CD14-positive monocyte (primary cell): ENCODE measurements at regions not wholly inside any gene's neighbourhood (a gene's known extent, or its start where the extent isn't known, plus 50 kb on each side); places are given as distances from the start of the nearest gene placed in this dataset.

ENCODE experiments used
- DNase-seq, 3 donors: peaks; one replicate each; pipeline ENCODE4 v3.0.0-alpha.2; 2011 to 2022
- H2AFZ ChIP-seq: 2 replicates; pipeline ENCODE4 v1.6.0; 2012; ENCODE audit warnings: mild to moderate bottlenecking, low read depth, low read length, inconsistent platforms; ENCODE audit not compliant: insufficient read depth, poor library complexity, severe bottlenecking
- H3K27ac ChIP-seq, 2 donors: 1 replicate in 1 of 2; 2 replicates in 1 of 2; pipeline ENCODE4 v1.5.1; 2012 to 2013; ENCODE audit warnings: low read length in 2 of 2, control low read depth in 1 of 2, inconsistent platforms in 1 of 2, low read depth in 1 of 2, mild to moderate bottlenecking in 1 of 2
- H3K27me3 ChIP-seq, 2 donors: one replicate each; pipeline versions ENCODE4 v1.6.0 to v1.6.1; 2011 to 2013; ENCODE audit warnings: low read length in 2 of 2; ENCODE audit not compliant: control insufficient read depth in 2 of 2, insufficient read depth in 2 of 2
- H3K36me3 ChIP-seq, 2 donors: replicated peaks in 1 of 2; 1 replicate in 1 of 2; 2 replicates in 1 of 2; pipeline versions ENCODE4 v1.5.1 to v1.6.1; 2012 to 2013; ENCODE audit warnings: low read length in 2 of 2, control low read depth in 1 of 2, inconsistent platforms in 1 of 2, mild to moderate bottlenecking in 1 of 2; ENCODE audit not compliant: insufficient read depth in 2 of 2, control insufficient read depth in 1 of 2
- H3K4me1 ChIP-seq, 2 donors: 1 replicate in 1 of 2; 2 replicates in 1 of 2; pipeline versions ENCODE4 v1.5.1 to v1.6.1; 2012 to 2013; ENCODE audit warnings: low read length in 2 of 2, control low read depth in 1 of 2, inconsistent platforms in 1 of 2, mild to moderate bottlenecking in 1 of 2, moderate library complexity in 1 of 2; ENCODE audit not compliant: insufficient read depth in 2 of 2, control insufficient read depth in 1 of 2
- H3K4me2 ChIP-seq: replicated peaks from 2 replicates; pipeline ENCODE3; 2012; ENCODE audit warnings: low read length, moderate library complexity, mild to moderate bottlenecking; ENCODE audit not compliant: poor library complexity, severe bottlenecking; ENCODE audit errors: extremely low read depth
- H3K4me3 ChIP-seq, 3 experiments: fragments of 200-600 bp in 1 of 3; sonication (generic) in 1 of 3; replicated peaks in 1 of 3; 1 replicate in 2 of 3; 2 replicates in 1 of 3; pipeline ENCODE4 v1.5.1; 2011 to 2013; ENCODE audit warnings: low read length in 3 of 3, mild to moderate bottlenecking in 3 of 3, control low read depth in 2 of 3, low read depth in 2 of 3, inconsistent platforms in 1 of 3, moderate library complexity in 1 of 3
- H3K79me2 ChIP-seq: 2 replicates; pipeline ENCODE4 v1.6.0; 2012; ENCODE audit warnings: mild to moderate bottlenecking, control low read depth, inconsistent platforms, low read length, moderate library complexity; ENCODE audit not compliant: insufficient read depth
- H3K9ac ChIP-seq: 2 replicates; pipeline ENCODE4 v1.6.0; 2017; ENCODE audit warnings: low read length, mild to moderate bottlenecking; ENCODE audit not compliant: insufficient read depth, poor library complexity, severe bottlenecking
- H3K9me3 ChIP-seq, 2 donors: replicated peaks in 1 of 2; 1 replicate in 1 of 2; 2 replicates in 1 of 2; pipeline versions ENCODE4 v1.5.1 to v1.6.1; 2012 to 2013; ENCODE audit warnings: low read length in 2 of 2, control low read depth in 1 of 2; ENCODE audit not compliant: control insufficient read depth in 1 of 2, insufficient read depth in 1 of 2
- H4K20me1 ChIP-seq: 2 replicates; pipeline ENCODE4 v1.6.0; 2012; ENCODE audit warnings: mild to moderate bottlenecking, low read length, control low read depth, moderate library complexity; ENCODE audit not compliant: insufficient read depth
- H3K27ac Mint-ChIP-seq, 7 donors: one replicate each; pipeline ENCODE4 v1.8.0; 2020; ENCODE audit warnings: mild to moderate bottlenecking in 7 of 7, mixed read lengths in 7 of 7, moderate library complexity in 6 of 7, inconsistent platforms in 2 of 7
- H3K27me3 Mint-ChIP-seq, 3 donors: one replicate each; pipeline ENCODE4 v1.8.0; 2021 to 2022; ENCODE audit warnings: low read depth in 3 of 3, mild to moderate bottlenecking in 3 of 3, mixed read lengths in 3 of 3, moderate library complexity in 3 of 3, inconsistent platforms in 1 of 3
- H3K36me3 Mint-ChIP-seq, 2 donors: one replicate each; pipeline ENCODE4 v1.8.0; 2020; ENCODE audit warnings: mixed read lengths in 2 of 2, inconsistent platforms in 1 of 2, mild to moderate bottlenecking in 1 of 2
- H3K4me1 Mint-ChIP-seq: one replicate; pipeline ENCODE4 v1.8.0; 2020; ENCODE audit warnings: mild to moderate bottlenecking, mixed read lengths
- H3K4me3 Mint-ChIP-seq, 2 donors: one replicate each; pipeline ENCODE4 v1.8.0; 2020; ENCODE audit warnings: mild to moderate bottlenecking in 2 of 2, mixed read lengths in 2 of 2, moderate library complexity in 1 of 2
- H3K9me3 Mint-ChIP-seq, 7 donors: one replicate each; pipeline ENCODE4 v1.8.0; 2020 to 2022; ENCODE audit warnings: mixed read lengths in 7 of 7, mild to moderate bottlenecking in 6 of 7, moderate library complexity in 6 of 7, inconsistent platforms in 2 of 7
- CTCF ChIP-seq: fragments of 200-600 bp; IDR thresholded peaks from one replicate; pipeline ENCODE4 v1.8.0; 2022; ENCODE audit warnings: antibody characterized with exemption, mild to moderate bottlenecking
- WGBS: methylation state at CpG from one replicate; pipeline ENCODE4 v1.1.5; 2013; ENCODE audit warnings: missing lambda C conversion rate; ENCODE audit not compliant: insufficient coverage; 5-methylcytosine and 5-hydroxymethylcytosine counted together
- intact Hi-C, 2 donors: fragments of 100-400 bp; cut with micrococcal nuclease; formaldehyde crosslinking; loops; one replicate each; pipeline versions ENCODE4 v1.15.0 to v1.15.1; 2023

GRCh38 chr16:60302676-60303075 is 1568.6 kb upstream of the GOT2 start:
- Histone ChIP-seq H3K9ac (no peak overlapping the region), H3K36me3 (no peaks in the 10 kb centered on the region), H2AFZ (no peak overlapping the region), H3K27ac (no peak overlapping the region), H3K9me3 (peaks cover 5% of the 10 kb centered on the region in 2 donors), H3K4me2 (no peak overlapping the region), H3K4me3 (no peak overlapping the region), H4K20me1 (no peaks in the 10 kb centered on the region), H3K79me2 (no peaks in the 10 kb centered on the region), H3K4me1 (no peaks in the 10 kb centered on the region), H3K27me3 (no peaks in the 10 kb centered on the region)
- no peaks in the 10 kb centered on the region for H3K27me3 Mint-ChIP-seq
- 90% methylated on average over 2 of the region's 2 CpGs for WGBS
- H3K4me1 Mint-ChIP-seq: no peaks in the 10 kb centered on the region
- no peak for DNase-seq
- intact Hi-C loops: no loop called here
- no peak for TF ChIP-seq CTCF
- no peaks in the 10 kb centered on the region for H3K36me3 Mint-ChIP-seq
- H3K27ac Mint-ChIP-seq: no peak overlapping the region
- H3K4me3 Mint-ChIP-seq: no peak overlapping the region
- H3K9me3 Mint-ChIP-seq: peaks cover 0 to 11% (median 9%) of the 10 kb centered on the region in 7 donors

DNA sequence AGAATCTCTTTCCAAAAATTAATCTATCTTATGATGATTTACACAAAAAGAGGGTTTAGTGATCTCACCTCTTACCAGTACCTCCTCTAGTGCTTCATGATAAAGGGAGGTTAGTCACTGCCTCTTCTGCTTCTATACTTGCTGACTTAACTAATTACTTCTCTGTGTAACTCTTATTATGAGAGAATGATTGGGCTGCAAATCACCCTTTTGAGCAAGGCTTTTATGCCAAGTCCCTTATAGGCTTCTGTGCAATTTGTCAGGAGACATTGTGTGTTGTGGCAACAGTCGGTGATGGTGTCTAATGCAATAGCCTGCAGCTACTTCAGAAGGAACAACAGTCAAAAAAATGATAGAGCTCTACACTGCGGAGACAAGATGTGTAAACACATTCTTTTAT is 1568.1 kb upstream of the GOT2 start:
- Histone ChIP-seq H3K4me2 (no peak overlapping the region), H3K27ac (no peak overlapping the region), H4K20me1 (no peaks in the 10 kb centered on the region), H3K9ac (no peak overlapping the region), H3K79me2 (no peaks in the 10 kb centered on the region), H2AFZ (no peak overlapping the region), H3K4me1 (no peaks in the 10 kb centered on the region), H3K27me3 (no peaks in the 10 kb centered on the region), H3K9me3 (peaks cover 5% of the 10 kb centered on the region in 2 donors), H3K4me3 (no peak overlapping the region), H3K36me3 (no peaks in the 10 kb centered on the region)
- Mint-ChIP-seq H3K27me3 (no peaks in the 10 kb centered on the region), H3K4me1 (no peaks in the 10 kb centered on the region), H3K27ac (no peak overlapping the region), H3K36me3 (no peaks in the 10 kb centered on the region), H3K4me3 (no peak overlapping the region), H3K9me3 (peaks cover 0 to 15% (median 9%) of the 10 kb centered on the region in 7 donors)
- intact Hi-C loops: no loop called here
- no peak for DNase-seq
- no peak for TF ChIP-seq CTCF
- WGBS: no CpG with 5 or more reads among the region's 2 CpGs
